Spleen (tissue), 11 donors: ENCODE measurements at regions not wholly inside any gene's neighbourhood (a gene's known extent, or its start where the extent isn't known, plus 50 kb on each side); places are given as distances from the start of the nearest gene placed in this dataset.

ENCODE experiments used
- DNase-seq: peaks from one replicate; pipeline ENCODE4 v3.0.0-alpha.2; 2020
- H3K27ac ChIP-seq, 8 donors: fragments of 200-600 bp; sonication (generic) in 7 of 8; 1 replicate in 4 of 8; 2 replicates in 4 of 8; pipeline versions ENCODE4 v1.5.0 to v1.8.0; 2016 to 2021; ENCODE audit warnings: inconsistent platforms in 4 of 8, mild to moderate bottlenecking in 4 of 8, moderate library complexity in 1 of 8
- H3K27me3 ChIP-seq, 7 donors: fragments of 200-600 bp; sonication (generic) in 6 of 7; replicated peaks in 1 of 7; 1 replicate in 4 of 7; 2 replicates in 3 of 7; pipeline versions ENCODE4 v1.5.0 to v1.8.0; 2016 to 2021; ENCODE audit warnings: inconsistent platforms in 3 of 7, mild to moderate bottlenecking in 1 of 7
- H3K36me3 ChIP-seq, 6 donors: fragments of 200-600 bp; sonication (generic) in 5 of 6; 1 replicate in 4 of 6; 2 replicates in 2 of 6; pipeline versions ENCODE4 v1.5.0 to v1.8.0; 2016 to 2021; ENCODE audit warnings: inconsistent platforms in 2 of 6
- H3K4me1 ChIP-seq, 6 donors: fragments of 200-600 bp; sonication (generic) in 5 of 6; 1 replicate in 3 of 6; 2 replicates in 3 of 6; pipeline versions ENCODE4 v1.5.0 to v1.8.0; 2016 to 2021; ENCODE audit warnings: inconsistent platforms in 3 of 6
- H3K4me3 ChIP-seq, 8 donors: fragments of 200-600 bp; sonication (generic) in 7 of 8; 1 replicate in 4 of 8; 2 replicates in 4 of 8; pipeline versions ENCODE4 v1.5.0 to v1.8.0; 2016 to 2021; ENCODE audit warnings: inconsistent platforms in 4 of 8, mild to moderate bottlenecking in 4 of 8, moderate library complexity in 2 of 8
- H3K9me3 ChIP-seq, 8 donors: fragments of 200-600 bp; sonication (generic) in 7 of 8; 1 replicate in 4 of 8; 2 replicates in 4 of 8; pipeline versions ENCODE4 v1.5.0 to v1.8.0; 2016 to 2021; ENCODE audit warnings: inconsistent platforms in 4 of 8
- CTCF ChIP-seq, 11 experiments: fragments of 200-600 bp in 7 of 11; fragments of 450-650 bp in 4 of 11; sonication (generic) in 4 of 11; IDR thresholded peaks in 8 of 11; conservative IDR thresholded peaks in 3 of 11; 1 replicate in 7 of 11; 2 replicates in 4 of 11; pipeline versions ENCODE4 v1.4.0 to v1.8.0; 2016 to 2021; ENCODE audit warnings: antibody characterized with exemption in 11 of 11, inconsistent platforms in 4 of 11, mild to moderate bottlenecking in 1 of 11
- POLR2A ChIP-seq, 3 donors: fragments of 450-650 bp; IDR thresholded peaks; one replicate each; pipeline ENCODE4 v1.5.1; 2017; ENCODE audit warnings: antibody characterized with exemption in 3 of 3, mild to moderate bottlenecking in 1 of 3
- POLR2AphosphoS5 ChIP-seq, 3 donors: sonication (generic); formaldehyde crosslinking; IDR thresholded peaks; one replicate each; pipeline ENCODE4 v1.5.1; 2017; ENCODE audit warnings: antibody characterized with exemption in 3 of 3
- WGBS, 5 donors: extraction: QIAGEN DNeasy Blood & Tissue Kit in 3 of 5; methylation state at CpG; one replicate each; pipeline versions ENCODE4 v1.1.5 to v1.1.7; 2013 to 2018; 5-methylcytosine and 5-hydroxymethylcytosine counted together
- intact Hi-C: fragments of 100-400 bp; cut with DNase I; formaldehyde crosslinking; loops from one replicate; pipeline ENCODE4 v1.15.0; 2023; ENCODE audit warnings: low total_unique reads
- donor health status: healthy with polysubstance abuse.
- donor health status: DM: no; HTN: no; CAD: no; lungs with moderate emphysema.
- donor health status: DM: no; HTN: no; CAD: no.
- donor health status: Bipolar disorder and iron deficiency.
- donor health status: healthy.
- donor health status: DM: no; HTN: no; CAD: no.
- donor health status: DM: yes; HTN: yes; CAD: no.

GRCh38 chr18:34357944-34358580 is 133.3 kb upstream of the NOL4 start:
- Histone ChIP-seq H3K4me1 (no peaks in the 10 kb centered on the region), H3K9me3 (no peaks in the 10 kb centered on the region), H3K27me3 (no peaks in the 10 kb centered on the region), H3K27ac (no peak overlapping the region), H3K4me3 (no peak overlapping the region), H3K36me3 (no peaks in the 10 kb centered on the region)
- intact Hi-C loops: no loop called here
- WGBS, 5 donors: 79 to 90% (median 85%) methylated on average over 5 of the region's 5 CpGs
- no peak for DNase-seq
- TF ChIP-seq POLR2A (IDR thresholded peaks at IDR 0.05) (no peak), POLR2AphosphoS5 (IDR thresholded peaks at IDR 0.05) (no peak), CTCF (IDR thresholded peaks at IDR 0.05 in 8 of 11, conservative IDR thresholded peaks at IDR 0.05 in 3 of 11) (no peak)

GRCh38 chr18:34358923-34359322 is 134.2 kb upstream of the NOL4 start:
- no peak overlapping the region for H3K27ac ChIP-seq
- TF ChIP-seq POLR2A (IDR thresholded peaks at IDR 0.05) (no peak), POLR2AphosphoS5 (IDR thresholded peaks at IDR 0.05) (no peak), CTCF (IDR thresholded peaks at IDR 0.05 in 8 of 11, conservative IDR thresholded peaks at IDR 0.05 in 3 of 11) (no peak)
- 64 to 90% (median 70%) methylated on average over 2 of the region's 2 CpGs for WGBS, 5 donors
- H3K9me3 ChIP-seq: no peaks in the 10 kb centered on the region
- no peak overlapping the region for H3K4me3 ChIP-seq
- H3K4me1 ChIP-seq: no peaks in the 10 kb centered on the region
- no peaks in the 10 kb centered on the region for H3K36me3 ChIP-seq
- no peak for DNase-seq
- intact Hi-C loops: no loop called here
- H3K27me3 ChIP-seq: no peaks in the 10 kb centered on the region

- intact Hi-C loops: no loop called here
- H3K4me3 ChIP-seq: no peak overlapping the region
- TF ChIP-seq POLR2A (IDR thresholded peaks at IDR 0.05): no peak
- TF ChIP-seq POLR2AphosphoS5 (IDR thresholded peaks at IDR 0.05): no peak
- TF ChIP-seq CTCF (IDR thresholded peaks at IDR 0.05 in 8 of 11, conservative IDR thresholded peaks at IDR 0.05 in 3 of 11): no peak
- no peaks in the 10 kb centered on the region for H3K27me3 ChIP-seq
- H3K36me3 ChIP-seq: no peaks in the 10 kb centered on the region
- WGBS, 5 donors: 64 to 78% (median 70%) methylated on average over 1 of the region's 1 CpG
- DNase-seq: no peak
- H3K4me1 ChIP-seq: no peaks in the 10 kb centered on the region
- H3K9me3 ChIP-seq: no peaks in the 10 kb centered on the region
- H3K27ac ChIP-seq: no peak overlapping the region
Observed at GRCh38 chr18:34364699-34365098, 140.0 kb upstream of the NOL4 start.

- no peaks in the 10 kb centered on the region for H3K27me3 ChIP-seq
- WGBS, 5 donors: 68 to 77% (median 71%) methylated on average over 3 of the region's 3 CpGs
- no peak overlapping the region for H3K4me3 ChIP-seq
- no peaks in the 10 kb centered on the region for H3K4me1 ChIP-seq
- H3K36me3 ChIP-seq: no peaks in the 10 kb centered on the region
- no peak for DNase-seq
- TF ChIP-seq CTCF (IDR thresholded peaks at IDR 0.05 in 8 of 11, conservative IDR thresholded peaks at IDR 0.05 in 3 of 11) (no peak), POLR2AphosphoS5 (IDR thresholded peaks at IDR 0.05) (no peak), POLR2A (IDR thresholded peaks at IDR 0.05) (no peak)
- intact Hi-C loops: no loop called here
- no peak overlapping the region for H3K27ac ChIP-seq
- no peaks in the 10 kb centered on the region for H3K9me3 ChIP-seq
Observed at GRCh38 chr18:34370704-34371395, 146.1 kb upstream of the NOL4 start.
